ENCODE measurements at regions not wholly inside any gene's neighbourhood (a gene's known extent, or its start where the extent isn't known, plus 50 kb on each side); places are given as distances from the start of the nearest gene placed in this dataset.
"Not testable (repeated sequence)": the region's sequence is repeated elsewhere in the genome, so short reads cannot be mapped to it uniquely, and the experiment has no call there.

DNA sequence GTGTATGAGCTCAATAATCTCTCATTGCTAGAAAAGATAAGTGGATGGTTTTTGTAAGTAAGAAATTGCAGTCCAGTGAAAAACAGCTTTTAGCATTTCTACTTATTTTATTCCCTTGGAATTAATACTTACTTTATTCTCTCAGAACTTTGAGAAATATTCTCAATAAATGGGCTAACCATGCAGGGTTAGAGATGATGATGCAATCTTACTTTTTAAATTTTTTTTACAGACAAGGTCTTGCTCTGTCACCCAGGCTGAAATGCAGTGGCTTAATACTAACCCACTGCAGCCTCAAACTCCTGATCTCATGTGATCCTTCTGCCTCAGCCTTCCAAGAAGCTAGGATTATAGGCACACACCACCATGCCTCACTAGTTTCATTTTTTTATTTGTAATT, 440.8 kb upstream of the ZP4 start:
- H3K4me1 ChIP-seq, result no peaks in the 10 kb centered on the region
- H3K27ac ChIP-seq, result no peak overlapping the region
- H3K27me3 ChIP-seq, result no peaks in the 10 kb centered on the region
- H3K9me3 ChIP-seq, result no peaks in the 10 kb centered on the region
- intact Hi-C loops (cut with DNase I), result no loop called here
- H3K36me3 ChIP-seq, result no peaks in the 10 kb centered on the region
- DNase-seq, result no peak
- TF ChIP-seq, protein P1, sequence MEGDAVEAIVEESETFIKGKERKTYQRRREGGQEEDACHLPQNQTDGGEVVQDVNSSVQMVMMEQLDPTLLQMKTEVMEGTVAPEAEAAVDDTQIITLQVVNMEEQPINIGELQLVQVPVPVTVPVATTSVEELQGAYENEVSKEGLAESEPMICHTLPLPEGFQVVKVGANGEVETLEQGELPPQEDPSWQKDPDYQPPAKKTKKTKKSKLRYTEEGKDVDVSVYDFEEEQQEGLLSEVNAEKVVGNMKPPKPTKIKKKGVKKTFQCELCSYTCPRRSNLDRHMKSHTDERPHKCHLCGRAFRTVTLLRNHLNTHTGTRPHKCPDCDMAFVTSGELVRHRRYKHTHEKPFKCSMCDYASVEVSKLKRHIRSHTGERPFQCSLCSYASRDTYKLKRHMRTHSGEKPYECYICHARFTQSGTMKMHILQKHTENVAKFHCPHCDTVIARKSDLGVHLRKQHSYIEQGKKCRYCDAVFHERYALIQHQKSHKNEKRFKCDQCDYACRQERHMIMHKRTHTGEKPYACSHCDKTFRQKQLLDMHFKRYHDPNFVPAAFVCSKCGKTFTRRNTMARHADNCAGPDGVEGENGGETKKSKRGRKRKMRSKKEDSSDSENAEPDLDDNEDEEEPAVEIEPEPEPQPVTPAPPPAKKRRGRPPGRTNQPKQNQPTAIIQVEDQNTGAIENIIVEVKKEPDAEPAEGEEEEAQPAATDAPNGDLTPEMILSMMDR (IDR thresholded peaks at IDR 0.05), result no peak
- H3K9ac ChIP-seq (ENCODE audit: low read depth in 2 of 2, low read length in 2 of 2), result no peak overlapping the region
- H3K4me3 ChIP-seq, result no peak overlapping the region

DNA sequence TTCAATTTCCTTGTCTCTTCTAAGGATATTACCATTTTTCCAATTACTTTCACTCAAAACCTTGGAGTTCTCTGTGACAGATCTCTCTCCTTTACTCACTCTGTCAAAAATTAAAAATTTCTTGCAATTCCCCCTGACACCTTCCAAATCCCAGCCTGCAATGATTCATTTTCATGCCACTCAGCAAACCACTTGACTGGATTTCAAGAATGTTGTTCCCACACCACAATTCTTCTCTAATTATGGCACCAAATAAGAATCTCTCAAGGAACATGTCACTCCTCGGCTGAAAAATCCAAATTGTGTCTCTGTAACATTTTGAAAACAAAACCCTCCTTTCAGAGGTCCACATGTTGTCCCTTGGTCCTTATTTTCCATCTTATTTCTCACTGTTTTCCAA, 438.9 kb upstream of the ZP4 start:
- intact Hi-C loops (cut with DNase I), result no loop called here
- Histone ChIP-seq H3K27me3 (no peaks in the 10 kb centered on the region), H3K9me3 (no peaks in the 10 kb centered on the region), H3K36me3 (no peaks in the 10 kb centered on the region), H3K9ac (ENCODE audit: low read depth in 2 of 2, low read length in 2 of 2) (no peak overlapping the region), H3K27ac (no peak overlapping the region), H3K4me1 (no peaks in the 10 kb centered on the region), H3K4me3 (no peak overlapping the region)
- no peak for DNase-seq
- TF ChIP-seq, protein P1 (IDR thresholded peaks at IDR 0.05), result no peak

DNA sequence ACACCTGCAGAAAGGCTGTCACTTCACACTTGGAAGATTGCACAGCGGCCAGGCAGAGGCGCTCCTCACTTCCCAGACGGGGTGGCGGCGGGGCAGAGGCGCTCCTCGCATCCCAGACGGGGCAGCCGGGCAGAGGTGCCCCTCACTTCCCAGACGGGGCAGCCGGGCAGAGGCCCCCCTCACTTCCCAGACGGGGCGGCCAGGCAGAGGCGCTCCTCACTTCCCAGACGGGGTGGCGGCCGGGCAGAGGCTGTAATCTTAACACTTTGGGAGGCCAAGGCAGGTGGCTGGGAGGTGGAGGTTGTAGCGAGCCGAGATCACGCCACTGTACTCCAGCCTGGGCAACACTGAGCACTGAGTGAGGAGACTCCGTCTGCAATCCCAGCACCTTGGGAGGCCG, 436.3 kb upstream of the ZP4 start:
- intact Hi-C loops (cut with DNase I); H3K4me1 ChIP-seq; H3K27ac ChIP-seq: not testable (repeated sequence)

DNA sequence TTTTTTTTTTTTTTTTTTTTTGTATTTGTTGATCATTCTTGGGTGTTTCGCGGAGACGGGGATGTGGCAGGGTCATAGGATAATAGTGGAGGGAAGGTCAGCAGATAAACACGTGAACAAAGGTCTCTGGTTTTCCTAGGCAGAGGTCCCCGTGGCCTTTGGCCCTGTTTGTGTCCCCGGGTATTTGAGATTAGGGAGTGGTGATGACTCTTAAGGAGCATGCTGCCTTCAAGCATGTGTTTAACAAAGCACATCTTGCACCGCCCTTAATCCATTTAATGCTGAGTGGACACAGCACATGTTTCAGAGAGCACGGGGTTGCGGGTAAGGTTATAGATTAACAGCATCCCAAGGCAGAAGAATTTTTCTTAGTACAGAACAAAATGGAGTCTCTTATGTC, 435.8 kb upstream of the ZP4 start:
- H3K27me3 ChIP-seq, H3K27ac ChIP-seq, DNase-seq: not testable (repeated sequence)

More for the DNA sequence above, 436.3 kb upstream of the ZP4 start:
- not testable (repeated sequence) for H3K9ac ChIP-seq (ENCODE audit: low read depth in 2 of 2, low read length in 2 of 2); DNase-seq; H3K4me3 ChIP-seq; H3K9me3 ChIP-seq; H3K36me3 ChIP-seq; H3K27me3 ChIP-seq

DNA sequence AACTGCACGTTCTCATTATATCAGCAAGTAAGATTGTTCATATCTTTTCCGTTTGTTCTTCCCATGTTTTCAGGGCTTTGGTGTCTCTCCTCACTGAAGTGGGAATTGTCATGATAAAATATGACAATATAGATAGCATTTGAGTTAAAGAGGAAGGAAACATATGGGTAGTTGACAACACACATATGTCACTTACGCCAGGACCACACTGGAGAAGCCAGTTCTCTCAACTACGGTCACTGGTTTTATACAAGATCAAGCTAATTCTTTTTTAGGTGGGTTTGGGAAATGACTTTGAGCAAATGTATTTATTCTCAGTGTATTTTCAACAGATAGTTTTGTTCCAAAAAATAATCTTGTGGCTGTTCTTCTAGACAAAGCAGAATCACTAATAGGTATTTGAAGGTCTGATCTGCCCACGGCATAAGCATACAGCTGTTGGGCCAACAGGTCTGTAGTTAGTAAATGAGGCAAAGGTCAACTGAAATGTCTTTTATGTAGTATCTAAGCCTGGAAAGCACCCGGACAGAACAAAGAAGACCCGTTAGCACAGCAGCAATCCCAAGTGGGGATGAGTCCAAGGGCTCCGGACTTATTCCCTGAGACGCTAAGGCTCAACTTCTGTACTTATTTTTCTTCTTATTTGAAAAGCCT, 433.6 kb upstream of the ZP4 start:
- Histone ChIP-seq H3K4me3 (no peak overlapping the region), H3K9ac (ENCODE audit: low read depth in 2 of 2, low read length in 2 of 2) (no peak overlapping the region), H3K27ac (no peak overlapping the region), H3K4me1 (no peaks in the 10 kb centered on the region), H3K27me3 (no peaks in the 10 kb centered on the region), H3K36me3 (no peaks in the 10 kb centered on the region), H3K9me3 (no peaks in the 10 kb centered on the region)
- TF ChIP-seq, protein P1 (IDR thresholded peaks at IDR 0.05), result no peak
- intact Hi-C loops (cut with DNase I), result no loop called here
- no peak for DNase-seq

More for the DNA sequence above, 435.8 kb upstream of the ZP4 start:
- intact Hi-C loops (cut with DNase I); H3K4me1 ChIP-seq; H3K4me3 ChIP-seq; H3K9me3 ChIP-seq; H3K36me3 ChIP-seq; H3K9ac ChIP-seq (ENCODE audit: low read depth in 2 of 2, low read length in 2 of 2): not testable (repeated sequence)

DNA sequence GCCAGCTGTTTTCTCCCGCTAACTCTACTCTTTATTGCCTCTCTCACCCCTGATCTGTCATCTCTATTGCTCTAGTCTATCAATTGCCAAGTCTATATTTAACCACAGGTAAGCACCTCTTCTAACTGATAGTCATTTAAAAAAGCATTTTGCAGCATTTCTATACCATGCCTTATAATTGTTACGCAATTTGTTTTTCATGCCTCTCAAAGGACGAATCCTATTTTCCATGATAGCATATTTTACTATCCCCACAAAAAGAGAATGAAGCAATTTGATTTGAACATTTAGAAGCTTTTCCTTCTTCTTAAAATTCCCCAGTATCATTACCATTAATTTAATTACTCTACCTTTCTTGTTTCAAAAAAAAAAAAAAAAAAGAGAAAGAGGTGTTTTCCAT, 432.8 kb upstream of the ZP4 start:
- intact Hi-C loops (cut with DNase I), result no loop called here
- Histone ChIP-seq H3K9ac (ENCODE audit: low read depth in 2 of 2, low read length in 2 of 2) (no peak overlapping the region), H3K4me1 (no peaks in the 10 kb centered on the region), H3K9me3 (no peaks in the 10 kb centered on the region), H3K36me3 (no peaks in the 10 kb centered on the region), H3K4me3 (no peak overlapping the region), H3K27me3 (no peaks in the 10 kb centered on the region), H3K27ac (no peak overlapping the region)
- no peak for DNase-seq
- TF ChIP-seq, protein P1 (IDR thresholded peaks at IDR 0.05), result no peak

Data from colonic mucosa (tissue), 4 donors.